EH (cell line): ENCODE measurements at regions not wholly inside any gene's neighbourhood (a gene's known extent, or its start where the extent isn't known, plus 50 kb on each side); places are given as distances from the start of the nearest gene placed in this dataset.

Source experiments
- DNase-seq: peaks from one replicate; pipeline ENCODE4 v3.0.0-alpha.2; 2015; ENCODE audit warnings: low read depth

GRCh38 chr13:80235967-80236302, 105.0 kb downstream of the SPRY2 start:
- peak; percentile 3 for DNase-seq

- DNase-seq = no peak
Measured at GRCh38 chr13:80235166-80235966, 105.6 kb downstream of the SPRY2 start.

GRCh38 chr13:80227645-80228044, 113.3 kb downstream of the SPRY2 start:
- no peak for DNase-seq

GRCh38 chr13:80226645-80227044, 114.3 kb downstream of the SPRY2 start:
- no peak for DNase-seq

GRCh38 chr13:80224468-80224867, 116.5 kb downstream of the SPRY2 start:
- peak; percentile 19 for DNase-seq

GRCh38 chr13:80217614-80218456, 123.1 kb downstream of the SPRY2 start:
- DNase-seq = peak; percentile 7

GRCh38 chr13:80215368-80215767, 125.6 kb downstream of the SPRY2 start:
- peak; percentile 67 for DNase-seq

- peak; percentile 10 for DNase-seq
Measured at GRCh38 chr13:80214521-80214991, 126.4 kb downstream of the SPRY2 start.

- DNase-seq = no peak
Measured at GRCh38 chr13:80214050-80214449, 126.9 kb downstream of the SPRY2 start.

GRCh38 chr13:80213201-80213600, 127.7 kb downstream of the SPRY2 start:
- DNase-seq = no peak

GRCh38 chr13:80211566-80211965, 129.4 kb downstream of the SPRY2 start:
- DNase-seq = no peak

GRCh38 chr13:80204642-80205041, 136.3 kb downstream of the SPRY2 start:
- DNase-seq = no peak

GRCh38 chr13:80203496-80203895, 137.4 kb downstream of the SPRY2 start:
- DNase-seq = no peak

- no peak for DNase-seq
Measured at GRCh38 chr13:80201694-80202468, 139.0 kb downstream of the SPRY2 start.

- DNase-seq = peak; percentile 13
Measured at GRCh38 chr13:80199585-80200292, 141.2 kb downstream of the SPRY2 start.

GRCh38 chr13:80199067-80199466, 141.9 kb downstream of the SPRY2 start:
- DNase-seq = no peak

- peak; percentile 50 for DNase-seq
Measured at GRCh38 chr13:80196756-80197155, 144.2 kb downstream of the SPRY2 start.

GRCh38 chr13:80195649-80196048, 145.3 kb downstream of the SPRY2 start:
- DNase-seq = no peak

GRCh38 chr13:80189889-80190597, 150.9 kb downstream of the SPRY2 start:
- no peak for DNase-seq

- DNase-seq = no peak
Measured at GRCh38 chr13:80180740-80181355, 160.1 kb downstream of the SPRY2 start.

- DNase-seq = no peak
Measured at GRCh38 chr13:80177327-80177726, 163.6 kb downstream of the SPRY2 start.
